H7 (cell line): ENCODE measurements at regions not wholly inside any gene's neighbourhood (a gene's known extent, or its start where the extent isn't known, plus 50 kb on each side); places are given as distances from the start of the nearest gene placed in this dataset.
"Not testable (repeated sequence)": the region's sequence is repeated elsewhere in the genome, so short reads cannot be mapped to it uniquely, and the experiment has no call there.

ENCODE experiments used
- DNase-seq: peaks from one replicate; pipeline ENCODE4 v3.0.0; 2012
- H3K27me3 ChIP-seq: 2 replicates; pipeline ENCODE4 v1.6.0; 2011; ENCODE audit warnings: mild to moderate bottlenecking, low read length; ENCODE audit not compliant: control insufficient read depth, insufficient read depth
- H3K36me3 ChIP-seq: replicated peaks from 2 replicates; pipeline ENCODE4 v1.5.1; 2011; ENCODE audit warnings: low read length; ENCODE audit not compliant: control insufficient read depth, insufficient read depth
- H3K4me3 ChIP-seq: 2 replicates; pipeline ENCODE4 v1.5.1; 2011; ENCODE audit warnings: low read depth, mild to moderate bottlenecking, control low read depth, low read length, moderate library complexity; ENCODE audit not compliant: insufficient read depth

DNA sequence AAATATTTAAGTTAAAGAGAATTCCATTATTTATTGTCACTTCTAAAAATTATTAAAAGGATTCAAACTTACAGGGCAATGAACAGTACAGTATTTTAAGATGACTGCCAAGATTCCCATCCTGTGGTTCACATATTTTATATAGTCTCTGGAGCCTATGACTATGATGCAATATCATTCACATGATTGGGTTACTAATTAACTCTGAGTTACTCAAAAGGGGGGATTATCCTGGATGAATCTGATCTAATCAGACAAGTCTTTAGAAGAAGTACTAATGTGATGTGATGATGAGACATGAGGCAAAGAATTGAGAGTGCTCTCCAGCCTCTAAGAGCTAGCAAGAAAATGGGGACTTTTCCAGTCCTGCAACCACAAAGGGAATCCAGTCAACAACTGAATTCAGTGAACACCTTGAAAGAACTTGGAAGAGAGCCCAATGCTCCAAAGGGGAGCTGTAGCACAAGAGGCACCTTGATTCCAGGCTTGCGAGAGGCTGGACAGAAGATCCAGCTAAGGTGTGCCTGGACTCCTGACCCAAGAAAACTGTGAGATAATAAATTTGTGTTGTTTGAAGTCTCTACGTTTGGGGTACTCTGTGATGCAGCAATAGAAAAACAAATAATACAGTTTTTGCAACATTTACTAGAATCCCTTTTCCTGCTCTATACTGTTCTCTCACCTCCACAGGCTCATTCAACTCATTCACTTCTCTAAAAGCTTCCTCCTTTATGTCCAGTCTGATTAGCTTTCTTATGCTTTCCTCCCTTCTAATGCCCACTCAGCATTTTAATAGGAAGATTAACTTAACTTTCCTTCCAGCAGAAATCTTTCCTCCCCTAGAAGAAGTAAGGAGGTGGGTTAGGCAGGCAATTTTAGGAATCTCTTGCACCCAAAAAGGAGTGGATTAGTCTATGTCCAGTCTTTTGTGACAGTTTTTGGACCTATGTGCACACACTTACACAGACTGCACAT lies 133.8 kb upstream of the LCORL start:
- Histone ChIP-seq H3K36me3 (no peaks in the 10 kb centered on the region), H3K27me3 (no peaks in the 10 kb centered on the region), H3K4me3 (no peak overlapping the region)
- no peak for DNase-seq

DNA sequence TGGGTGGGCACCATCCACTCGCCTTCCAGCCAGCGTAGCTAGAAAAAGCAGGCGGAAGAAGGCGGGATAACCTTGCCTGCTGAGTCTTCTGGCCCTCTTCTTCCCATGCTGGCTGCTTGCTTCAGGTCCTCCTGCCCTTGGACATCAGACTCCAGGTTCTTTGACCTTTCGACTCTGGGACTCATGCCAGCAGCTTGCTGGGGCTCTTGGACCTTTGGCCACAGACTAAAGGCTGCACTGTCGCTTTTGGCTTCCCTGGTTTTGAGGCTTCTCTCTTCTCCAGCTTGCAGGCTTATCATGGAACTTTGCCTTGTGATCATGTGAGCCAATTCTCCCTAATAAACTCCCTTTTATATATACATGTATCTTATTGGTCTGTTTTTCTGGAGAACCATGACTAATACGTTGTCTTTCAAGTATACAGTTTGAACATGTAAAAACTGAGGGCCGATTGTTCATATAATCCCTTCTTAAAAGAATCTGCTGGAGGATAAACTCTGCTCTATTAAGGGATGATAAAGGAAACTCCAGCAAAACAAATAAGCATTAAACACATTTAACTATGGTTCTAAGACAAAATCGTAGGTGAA lies 116.6 kb upstream of the LCORL start:
- no peak for DNase-seq
- no peak overlapping the region for H3K4me3 ChIP-seq
- H3K27me3 ChIP-seq = no peaks in the 10 kb centered on the region
- H3K36me3 ChIP-seq = no peaks in the 10 kb centered on the region

DNA sequence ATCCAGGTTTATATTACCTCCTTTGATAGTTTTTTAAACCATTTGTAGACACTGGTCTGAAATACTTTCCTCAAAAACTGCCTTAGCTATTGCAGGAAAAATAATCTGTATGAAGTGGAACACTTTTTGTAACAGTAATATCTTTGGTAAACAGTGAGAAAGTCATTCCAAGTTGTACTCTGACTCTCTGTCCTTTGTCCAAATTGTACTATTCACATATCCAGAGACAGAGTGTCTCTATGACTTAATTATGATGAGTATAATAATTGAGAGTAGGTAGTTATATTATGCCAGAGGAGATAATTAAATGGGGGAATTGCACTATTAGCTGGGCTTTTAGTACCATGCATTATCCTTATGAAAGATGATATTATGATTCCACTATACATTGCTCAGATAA lies 112.6 kb upstream of the LCORL start:
- DNase-seq = no peak
- Histone ChIP-seq H3K4me3 (no peak overlapping the region), H3K27me3 (no peaks in the 10 kb centered on the region), H3K36me3 (no peaks in the 10 kb centered on the region)

DNA sequence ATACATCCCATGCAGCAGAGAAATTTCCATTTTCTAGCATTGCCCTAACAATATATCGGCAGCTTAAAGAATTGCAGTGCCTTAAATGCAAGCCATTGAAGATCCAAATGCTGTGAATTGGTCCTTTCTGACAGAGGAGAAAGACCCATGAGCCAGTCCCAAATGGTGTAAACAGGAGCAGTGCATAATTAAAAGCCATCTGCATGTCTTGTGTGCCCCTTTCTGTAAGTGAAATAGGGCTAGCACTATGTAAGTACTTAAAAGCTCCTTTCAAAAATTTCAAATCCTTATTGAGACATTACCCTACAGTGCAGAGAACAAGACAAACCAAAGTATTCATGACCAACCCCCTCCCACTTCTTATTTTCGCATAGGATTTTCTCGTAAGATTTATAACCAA lies 108.7 kb upstream of the LCORL start:
- no peak overlapping the region for H3K4me3 ChIP-seq
- no peak for DNase-seq
- H3K36me3 ChIP-seq = no peaks in the 10 kb centered on the region
- no peaks in the 10 kb centered on the region for H3K27me3 ChIP-seq

DNA sequence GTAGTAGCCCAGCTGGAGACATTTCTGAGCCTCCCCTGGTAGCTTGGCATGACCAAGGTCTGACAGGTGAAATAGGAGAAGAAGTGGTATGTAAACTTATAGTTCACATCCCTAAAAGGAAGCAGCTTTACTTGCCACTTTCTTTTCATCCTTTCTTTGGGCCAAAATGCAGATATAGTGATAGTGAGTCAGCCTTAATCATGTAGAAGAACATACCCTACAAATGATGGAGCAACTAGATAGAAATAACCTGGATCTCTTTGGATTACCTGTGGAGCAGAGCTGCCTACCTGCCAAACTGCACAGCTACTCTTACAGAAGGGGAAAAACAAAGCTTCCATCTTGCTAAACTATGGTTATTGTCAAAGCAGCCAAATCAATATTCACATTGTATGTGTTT lies 106.7 kb upstream of the LCORL start:
- Histone ChIP-seq H3K4me3 (no peak overlapping the region), H3K27me3 (no peaks in the 10 kb centered on the region), H3K36me3 (no peaks in the 10 kb centered on the region)
- DNase-seq = no peak

DNA sequence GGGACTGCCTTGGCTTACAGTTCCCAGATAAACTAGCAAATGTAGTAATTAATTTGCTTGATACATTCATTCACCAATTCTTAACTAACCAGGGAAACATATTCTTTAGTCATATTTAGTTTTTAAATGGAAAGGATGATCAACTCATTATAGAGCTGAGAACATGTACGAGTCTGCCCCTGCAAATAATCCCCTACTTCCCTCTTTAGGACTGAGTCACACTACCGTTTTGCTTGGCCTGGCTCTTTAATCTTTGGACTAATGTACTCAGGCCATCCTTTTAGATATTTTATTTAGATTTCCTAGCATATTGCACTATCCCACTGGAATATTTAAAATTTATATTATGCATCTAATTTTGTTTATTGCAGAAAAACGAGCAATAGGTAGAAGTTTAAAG lies 105.5 kb upstream of the LCORL start:
- no peak overlapping the region for H3K4me3 ChIP-seq
- no peaks in the 10 kb centered on the region for H3K36me3 ChIP-seq
- no peak for DNase-seq
- H3K27me3 ChIP-seq = no peaks in the 10 kb centered on the region

DNA sequence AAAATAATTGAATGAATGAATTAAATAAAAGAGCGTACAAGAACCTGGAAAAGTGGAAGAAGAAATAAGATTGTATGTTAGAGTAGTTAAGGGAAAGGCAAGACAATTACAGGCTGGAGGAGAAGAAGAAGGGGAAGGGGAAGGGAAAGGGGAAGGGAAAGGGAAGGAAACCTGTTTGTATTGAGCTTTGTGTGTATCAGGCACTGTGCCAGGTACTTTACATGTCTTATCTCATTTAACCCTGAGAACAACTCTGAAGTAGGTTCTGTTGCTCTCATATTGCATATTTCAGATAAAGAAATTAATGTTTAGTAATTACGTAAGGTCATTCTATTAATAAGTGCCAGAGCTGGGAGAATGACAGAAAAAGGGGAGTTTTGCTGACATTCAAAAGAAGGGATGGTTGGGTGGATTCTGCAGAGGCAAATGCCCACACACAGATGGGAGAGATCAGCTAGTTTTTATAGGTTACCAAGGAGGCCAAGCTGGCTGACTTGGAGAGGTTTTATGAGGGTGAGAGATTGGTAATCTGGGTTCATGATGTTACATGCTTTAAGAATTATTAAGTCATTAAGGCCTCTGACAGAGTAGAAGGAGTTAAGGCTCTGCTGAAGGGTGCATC lies 92.3 kb upstream of the LCORL start:
- Histone ChIP-seq H3K4me3 (no peak overlapping the region), H3K36me3 (no peaks in the 10 kb centered on the region), H3K27me3 (no peaks in the 10 kb centered on the region)
- DNase-seq = no peak

DNA sequence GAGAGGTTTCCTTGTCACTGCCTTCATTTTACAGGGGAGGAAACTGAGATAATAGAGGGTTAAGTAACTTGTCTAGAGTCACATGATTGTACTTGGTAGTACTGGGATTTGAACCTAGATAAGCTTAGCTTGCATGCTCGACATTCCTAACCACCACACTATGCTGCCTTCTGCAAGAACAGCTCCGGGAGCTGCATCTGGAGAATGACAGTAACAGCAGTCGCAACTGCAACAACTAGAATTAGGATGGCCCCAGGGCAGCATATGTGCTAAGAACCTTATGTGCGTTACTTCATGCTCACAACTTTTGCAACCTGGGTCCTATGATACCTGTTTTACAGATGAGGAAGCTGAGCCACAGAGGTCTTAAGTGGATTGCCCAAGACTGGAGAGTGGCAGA lies 89.5 kb upstream of the LCORL start:
- no peak for DNase-seq
- Histone ChIP-seq H3K4me3 (no peak overlapping the region), H3K27me3 (no peaks in the 10 kb centered on the region), H3K36me3 (no peaks in the 10 kb centered on the region)

DNA sequence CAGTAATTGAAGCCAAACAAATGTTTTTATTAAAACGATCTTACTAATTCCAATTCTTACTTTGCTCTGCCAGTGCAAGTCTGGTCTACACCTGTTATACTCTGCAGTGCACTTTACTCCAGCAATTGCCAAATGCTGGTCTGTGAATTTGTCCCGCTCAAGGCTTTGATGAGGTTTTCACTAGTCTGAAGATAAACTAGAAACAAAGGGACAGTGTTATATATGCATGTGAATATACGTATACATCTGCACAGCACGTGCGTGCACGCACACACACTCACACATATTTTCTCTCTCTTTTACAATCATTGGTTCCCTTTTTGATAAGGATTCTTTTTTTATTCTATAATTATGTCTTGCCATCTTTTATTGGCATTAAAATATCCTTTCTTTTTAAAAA lies 88.5 kb upstream of the LCORL start:
- H3K27me3 ChIP-seq = no peaks in the 10 kb centered on the region
- H3K4me3 ChIP-seq = no peak overlapping the region
- no peaks in the 10 kb centered on the region for H3K36me3 ChIP-seq
- DNase-seq = no peak

DNA sequence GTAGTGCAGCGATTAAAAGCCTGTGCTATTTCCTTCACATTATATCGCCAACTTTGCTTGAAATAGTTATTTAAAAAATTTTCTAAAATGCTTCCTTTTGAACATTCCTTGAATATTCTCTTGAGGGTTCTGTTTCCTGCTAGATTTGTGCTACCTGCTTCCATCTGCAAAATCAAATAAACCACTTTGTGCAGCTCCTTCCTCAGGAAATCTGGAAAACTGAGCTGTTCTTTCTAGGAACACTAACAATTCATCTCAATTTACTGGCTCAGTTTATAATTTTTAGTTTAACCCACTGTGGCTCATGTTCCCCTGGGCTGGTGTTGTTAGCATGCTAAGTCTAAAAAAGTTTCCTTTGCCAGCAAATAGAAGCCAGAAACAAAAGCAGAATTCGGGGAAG lies 88.1 kb upstream of the LCORL start:
- no peaks in the 10 kb centered on the region for H3K36me3 ChIP-seq
- no peak for DNase-seq
- H3K4me3 ChIP-seq = no peak overlapping the region
- H3K27me3 ChIP-seq = no peaks in the 10 kb centered on the region

DNA sequence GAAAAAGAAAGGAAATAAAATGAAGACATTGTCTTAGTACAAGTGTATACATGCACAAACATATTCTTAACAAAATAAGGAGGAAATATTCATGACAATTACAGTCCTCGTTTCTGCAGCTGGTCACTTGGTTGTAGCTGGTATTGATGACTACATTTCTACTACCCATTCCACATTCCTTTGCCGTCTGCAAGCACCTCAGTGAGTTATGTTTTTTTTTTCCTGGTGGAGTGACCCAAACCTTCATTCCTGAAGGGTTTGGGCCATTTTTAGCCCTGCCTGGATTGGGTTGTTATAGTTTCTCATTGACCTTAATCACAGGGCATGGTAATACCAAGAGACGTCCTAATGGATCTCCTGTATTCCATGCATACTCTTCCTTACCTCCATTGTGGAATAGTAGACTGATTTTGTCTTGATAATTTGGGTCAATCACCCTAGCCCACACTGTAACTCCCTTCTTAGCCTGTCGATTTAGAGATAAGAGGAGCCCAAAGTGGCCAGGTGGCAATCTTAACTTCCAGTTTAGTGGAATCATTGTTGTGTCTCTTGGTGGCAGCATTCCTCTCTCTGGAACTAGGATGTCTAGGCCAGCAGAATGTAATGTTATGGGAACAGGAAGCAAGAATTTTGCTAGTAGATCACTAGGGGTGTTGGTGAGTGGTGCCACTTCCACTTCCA lies 86.4 kb upstream of the LCORL start:
- H3K4me3 ChIP-seq, H3K36me3 ChIP-seq, H3K27me3 ChIP-seq, DNase-seq: not testable (repeated sequence)

DNA sequence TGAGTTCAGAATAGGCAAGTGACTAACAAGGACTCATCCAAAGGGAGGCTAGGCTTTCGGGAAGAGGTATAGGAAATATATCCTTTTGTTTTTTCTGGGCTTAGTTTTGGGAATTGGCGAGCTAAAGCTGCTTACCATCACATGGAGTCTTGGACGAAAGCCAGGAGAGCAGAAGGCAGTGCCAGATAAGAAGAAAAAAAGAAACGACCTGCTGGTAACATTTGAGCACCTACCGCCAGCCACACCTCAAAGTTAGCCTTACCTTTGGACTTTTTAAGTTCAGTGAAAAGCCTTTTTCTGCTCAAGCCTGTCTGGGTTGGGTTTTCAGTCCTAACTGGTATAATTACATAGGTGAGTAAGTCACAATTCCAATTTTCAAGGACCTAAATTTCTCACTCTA lies 85.1 kb upstream of the LCORL start:
- Histone ChIP-seq H3K36me3 (no peaks in the 10 kb centered on the region), H3K4me3 (no peak overlapping the region), H3K27me3 (no peaks in the 10 kb centered on the region)
- no peak for DNase-seq

DNA sequence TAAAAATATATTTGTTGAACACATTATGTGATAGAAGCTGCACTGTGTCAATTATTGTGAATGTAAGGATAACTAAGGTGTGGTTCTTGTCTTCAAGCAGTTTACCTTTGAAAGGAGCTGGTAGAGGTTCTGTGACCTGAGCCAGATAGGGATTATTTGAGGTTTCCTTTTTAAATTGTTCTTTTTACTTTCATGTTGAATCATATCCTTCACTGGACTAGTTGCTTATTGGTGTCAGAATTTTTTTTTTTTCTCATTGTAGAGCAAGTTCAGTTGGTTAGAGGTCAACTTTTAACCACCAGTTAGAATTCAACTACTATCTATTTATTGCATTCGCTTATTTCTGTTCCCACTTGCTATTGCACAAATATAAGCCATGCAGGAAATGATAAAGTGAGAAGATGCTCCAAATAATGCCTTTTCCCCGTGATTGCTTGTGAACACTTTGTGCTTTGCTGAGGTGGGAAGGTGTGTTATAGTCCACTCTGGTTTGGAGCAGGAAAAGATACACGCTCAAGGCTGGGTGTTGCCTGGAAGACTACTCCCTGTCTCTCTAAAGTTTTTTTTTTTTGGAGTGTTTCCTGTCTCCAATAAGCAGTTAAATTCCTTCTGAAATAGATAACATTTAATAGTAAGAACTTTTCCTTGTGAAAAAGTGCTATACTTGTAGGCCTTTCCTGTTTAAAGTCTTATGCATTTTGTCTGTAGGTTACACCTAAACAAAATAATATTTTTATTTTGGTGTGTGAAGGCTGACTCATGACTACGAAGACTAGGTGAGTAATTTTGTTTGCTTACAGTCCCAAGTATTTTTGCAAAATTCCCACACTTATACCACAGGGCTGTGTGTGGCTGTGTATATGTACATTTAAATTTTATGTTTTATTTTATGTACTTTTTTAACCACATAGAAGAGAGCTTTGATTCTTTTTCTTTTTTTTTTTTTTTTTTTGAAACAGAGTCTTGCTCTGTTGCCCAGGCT lies 83.8 kb upstream of the LCORL start:
- H3K27me3 ChIP-seq = no peaks in the 10 kb centered on the region
- H3K4me3 ChIP-seq = no peak overlapping the region
- DNase-seq = no peak
- H3K36me3 ChIP-seq = no peaks in the 10 kb centered on the region
